Posterior vena cava (tissue), 2 donors: ENCODE measurements at regions not wholly inside any gene's neighbourhood (a gene's known extent, or its start where the extent isn't known, plus 50 kb on each side); places are given as distances from the start of the nearest gene placed in this dataset.
"Not testable (repeated sequence)": the region's sequence is repeated elsewhere in the genome, so short reads cannot be mapped to it uniquely, and the experiment has no call there.

Source experiments
- DNase-seq: peaks from one replicate; pipeline ENCODE4 v3.0.0-alpha.2; 2020; ENCODE audit warnings: low spot score
- intact Hi-C, 2 donors: fragments of 100-400 bp; cut with DNase I; formaldehyde crosslinking; loops; one replicate each; pipeline versions ENCODE4 v1.14.1 to v1.14.2; 2022 to 2023
- donor health status: DM: yes; HTN: yes; CAD: no.
- donor health status: DM: yes; HTN: yes; CAD: no.

DNA sequence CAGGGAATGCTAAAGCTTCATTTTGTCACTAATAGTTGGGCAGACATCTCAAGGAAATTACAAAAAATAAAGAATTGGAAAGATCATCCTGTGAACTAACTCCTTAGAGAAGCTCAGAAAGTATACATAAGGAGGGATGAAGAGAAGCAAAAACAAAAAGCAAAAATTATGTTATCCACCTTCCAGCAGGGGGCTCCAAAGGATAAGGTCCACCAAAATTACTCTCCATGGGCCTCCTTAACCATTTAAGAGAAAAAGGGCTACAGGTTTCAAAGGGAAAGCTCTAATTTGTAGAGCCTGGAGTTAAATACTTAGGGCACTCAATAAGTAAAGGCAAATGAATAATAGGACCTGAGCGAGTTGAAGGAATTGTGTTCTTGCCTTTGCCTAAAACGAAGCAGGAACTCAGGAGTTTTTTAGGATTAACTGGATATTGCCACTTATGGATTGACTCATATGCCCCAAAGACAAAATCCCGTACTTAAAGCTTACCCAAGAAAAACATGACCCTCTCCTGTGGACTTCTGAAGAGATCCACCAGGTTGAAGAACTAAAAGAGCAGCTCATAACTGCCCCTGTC is 1167.9 kb downstream of the DSC3 start:
- intact Hi-C loops: no loop called here
- no peak for DNase-seq

DNA sequence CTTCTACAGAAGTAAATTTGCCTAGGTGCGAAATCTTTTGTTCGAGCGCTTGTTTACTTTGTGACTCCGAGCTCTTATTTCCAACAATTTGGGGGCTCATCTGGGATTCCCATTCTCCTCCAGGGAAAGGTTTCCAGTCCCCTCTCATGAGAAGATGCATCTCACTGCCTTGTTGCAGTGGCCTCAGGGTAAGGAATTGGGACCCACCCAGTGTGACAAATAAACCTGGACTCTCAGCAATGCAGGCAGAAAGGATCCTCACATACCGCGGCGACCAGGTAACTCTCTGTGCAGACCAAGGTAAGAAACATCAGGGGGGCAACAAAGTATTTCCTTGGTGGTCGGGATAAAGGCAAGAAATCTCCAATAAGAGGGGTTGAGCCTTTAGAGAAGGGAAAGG is 1169.3 kb downstream of the DSC3 start:
- intact Hi-C loops: no loop called here

DNA sequence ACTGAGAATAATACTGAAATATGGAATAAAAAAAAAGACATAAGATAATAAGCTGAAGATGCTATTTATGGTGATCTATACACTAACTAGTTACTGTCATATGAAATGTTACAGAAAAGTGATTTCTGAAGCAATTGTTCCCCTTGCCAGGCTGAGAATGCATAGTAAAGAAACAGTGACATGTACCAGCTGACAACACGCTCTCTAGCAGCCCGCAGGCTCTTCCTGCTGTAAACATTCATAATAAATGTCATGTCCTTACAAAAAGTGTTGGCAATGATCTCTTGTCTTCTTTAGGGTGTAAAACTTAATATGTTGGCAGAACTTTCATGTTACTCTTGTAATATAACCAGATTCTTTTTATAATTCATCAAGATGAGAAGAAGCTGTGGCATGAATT is 1171.3 kb downstream of the DSC3 start:
- DNase-seq: no peak
- intact Hi-C loops: no loop called here

More for the DNA sequence above, 1169.3 kb downstream of the DSC3 start:
- peak; percentile 32 for DNase-seq

DNA sequence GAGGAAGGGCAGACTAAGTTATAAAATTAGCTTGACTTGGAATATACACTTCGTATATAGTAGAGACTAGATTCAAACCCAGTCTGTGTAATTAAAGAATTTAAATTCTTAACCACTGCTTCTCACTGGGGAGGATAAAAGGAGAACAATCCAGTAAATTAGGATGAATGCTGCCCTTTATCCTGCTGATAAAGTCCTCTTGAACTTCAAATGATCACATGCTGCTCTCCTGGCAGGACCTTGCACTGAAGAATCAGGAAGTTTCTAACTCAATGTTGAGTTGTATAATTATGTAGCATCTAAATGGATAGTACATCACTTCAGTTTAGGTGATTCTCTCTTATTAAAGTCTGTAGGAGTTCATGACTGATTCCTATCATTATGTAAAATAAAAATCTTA is 1179.7 kb downstream of the DSC3 start:
- no peak for DNase-seq

DNA sequence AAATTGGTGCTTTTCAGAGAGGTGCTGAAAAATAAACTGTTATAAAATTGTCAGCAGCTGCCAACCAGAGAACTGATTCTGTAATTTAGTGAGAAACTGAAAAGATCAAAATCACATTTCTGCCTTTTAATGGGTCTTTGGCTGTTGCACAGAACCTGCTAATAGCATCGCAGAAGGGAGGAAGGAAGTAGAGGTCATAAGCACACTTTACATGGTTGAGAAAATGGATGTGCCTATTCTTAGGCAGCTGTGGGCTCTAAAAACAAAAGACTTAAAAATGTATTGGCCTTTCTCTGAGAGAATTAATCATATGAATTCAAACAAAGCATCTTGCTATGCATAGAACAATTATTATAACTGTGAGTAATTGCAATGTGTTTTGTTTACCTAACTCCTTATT is 1186.9 kb downstream of the DSC3 start:
- intact Hi-C loops: no loop called here
- no peak for DNase-seq

More for the DNA sequence above, 1179.7 kb downstream of the DSC3 start:
- intact Hi-C loops: loop anchor here in 1 of 2 donors (10.0 kb wide), 1 partner anchor 58 kb away; no protein-coding TSS in a partner anchor

DNA sequence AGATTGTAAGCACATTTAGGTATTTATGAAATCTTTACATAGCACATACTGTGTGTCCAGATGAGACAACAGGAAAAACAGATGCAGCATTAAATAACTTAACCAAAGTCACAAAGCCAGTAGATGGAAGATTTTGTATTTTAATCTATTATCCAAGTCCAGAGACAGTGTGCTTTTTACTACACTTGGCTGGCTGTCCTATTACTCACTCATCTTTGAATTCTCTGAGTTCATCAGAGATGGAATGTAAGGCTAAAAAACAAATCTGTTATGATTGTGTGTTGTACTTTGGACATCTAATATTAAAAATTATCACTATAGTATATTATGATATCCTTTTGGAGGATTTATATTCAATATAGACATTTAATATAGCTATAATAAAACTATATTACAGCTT is 1189.4 kb downstream of the DSC3 start:
- intact Hi-C loops: no loop called here
- no peak for DNase-seq

DNA sequence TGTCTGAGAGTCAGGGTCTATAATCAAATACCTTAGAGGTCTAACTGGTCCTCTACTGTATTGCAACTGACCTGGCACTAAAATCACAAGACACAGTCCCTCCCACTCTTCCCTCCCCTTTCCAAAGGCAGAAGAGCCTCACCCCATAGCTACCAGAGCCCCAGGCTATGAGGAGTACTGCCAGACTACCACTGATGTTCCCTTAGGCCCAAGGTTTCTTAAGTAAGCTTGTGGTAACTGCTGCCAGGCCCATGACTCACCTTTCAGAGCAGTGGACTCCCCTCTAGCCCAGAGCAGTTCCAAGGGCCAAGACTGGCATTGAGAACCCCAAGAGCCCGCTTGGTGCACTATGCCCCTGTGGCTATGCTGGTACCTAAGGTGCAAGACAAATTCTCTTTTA is 1193.4 kb downstream of the DSC3 start:
- DNase-seq: no peak
- intact Hi-C loops: no loop called here

DNA sequence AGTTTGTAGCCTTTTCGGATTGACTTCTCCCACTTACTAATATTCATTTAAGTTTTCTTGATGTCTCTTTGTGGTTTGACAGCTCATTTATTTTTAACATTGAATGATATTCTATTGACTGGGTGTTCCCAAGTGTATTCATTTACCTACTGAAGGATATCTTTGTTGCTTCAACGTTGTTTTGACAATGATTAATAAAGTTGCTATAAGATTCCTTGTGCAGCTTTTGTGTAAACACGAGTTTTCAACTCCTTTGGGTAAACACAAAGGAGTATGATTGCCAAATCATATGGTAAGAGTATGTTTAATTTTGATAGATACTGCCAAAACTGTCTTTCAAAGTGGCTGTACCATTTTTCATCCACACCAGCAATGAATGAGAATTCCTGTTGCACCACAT is 1200.9 kb downstream of the DSC3 start:
- intact Hi-C loops: no loop called here

DNA sequence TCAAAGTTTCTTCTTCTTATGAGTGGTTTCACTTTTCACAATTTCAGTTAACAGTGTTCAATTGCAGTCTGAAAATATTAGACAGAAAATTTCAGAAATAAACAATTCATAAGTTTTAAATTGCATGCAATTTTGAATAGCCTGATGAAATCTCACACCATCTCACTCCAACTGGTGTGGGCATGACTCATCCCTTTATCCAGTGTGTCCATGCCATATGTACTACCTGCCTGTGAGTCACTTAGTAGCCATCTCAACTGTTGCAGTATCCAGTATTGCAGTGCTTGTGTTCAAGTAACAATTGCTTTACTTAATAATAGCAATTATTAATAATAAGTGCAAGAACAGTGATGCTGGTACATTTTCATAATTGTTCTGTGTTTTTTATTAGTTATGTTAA is 1202.5 kb downstream of the DSC3 start:
- no peak for DNase-seq
- intact Hi-C loops: no loop called here

More for the DNA sequence above, 1200.9 kb downstream of the DSC3 start:
- no peak for DNase-seq

DNA sequence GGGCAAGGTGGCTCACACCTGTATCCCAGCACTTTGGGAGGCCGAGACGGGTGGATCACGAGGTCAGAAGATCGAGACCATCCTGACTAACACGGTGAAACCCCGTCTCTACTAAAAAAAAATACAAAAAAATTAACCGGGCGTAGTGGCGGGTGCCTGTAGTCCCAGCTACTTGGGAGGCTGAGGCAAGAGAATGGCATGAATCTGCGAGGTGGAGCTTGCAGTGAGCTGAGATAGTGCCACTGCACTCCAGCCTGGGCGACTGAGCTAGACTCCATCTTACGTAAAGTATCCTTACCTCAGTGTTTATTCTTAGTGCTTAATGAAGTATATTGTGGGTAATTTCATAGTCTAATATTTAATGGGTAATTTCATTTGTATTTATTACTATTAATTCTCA is 1203.6 kb downstream of the DSC3 start:
- intact Hi-C loops, DNase-seq: not testable (repeated sequence)

DNA sequence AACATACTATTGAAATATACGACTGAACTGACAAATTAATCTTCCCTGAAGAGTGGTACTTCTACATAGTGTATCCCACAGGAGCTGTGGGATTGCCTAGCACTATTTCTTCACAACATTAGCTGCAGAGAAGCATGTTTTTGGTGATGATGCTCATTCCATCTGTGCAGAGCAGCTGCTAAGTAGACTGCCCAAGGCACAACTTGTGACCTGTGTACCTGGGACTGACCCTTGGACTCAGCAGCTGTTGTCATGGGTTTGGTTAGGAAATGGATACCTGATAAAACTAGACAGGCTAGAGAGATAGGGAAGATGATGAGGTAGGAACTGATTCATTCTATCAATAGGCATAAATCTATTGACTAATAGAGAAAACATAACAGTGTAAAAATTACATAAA is 1204.0 kb downstream of the DSC3 start:
- intact Hi-C loops: no loop called here
- DNase-seq: no peak

DNA sequence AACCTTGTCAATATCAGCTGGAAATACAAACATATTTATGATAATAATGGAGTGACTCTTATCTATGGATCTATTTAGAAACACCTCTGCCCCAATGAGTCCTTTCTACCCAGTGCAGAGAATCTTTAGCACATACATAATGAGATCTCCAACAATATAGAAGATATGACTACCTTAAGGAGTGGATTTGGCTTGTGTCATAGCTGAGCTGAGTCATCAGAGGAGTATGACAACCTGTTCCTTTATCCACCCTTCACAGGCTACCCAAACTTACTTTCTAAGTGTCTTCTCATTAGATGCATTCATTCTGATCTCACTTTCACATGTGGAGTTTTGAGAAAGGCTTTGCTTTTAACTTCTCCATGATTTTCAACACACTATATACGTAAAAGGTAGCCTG is 1218.9 kb downstream of the DSC3 start:
- no peak for DNase-seq
- intact Hi-C loops: no loop called here

DNA sequence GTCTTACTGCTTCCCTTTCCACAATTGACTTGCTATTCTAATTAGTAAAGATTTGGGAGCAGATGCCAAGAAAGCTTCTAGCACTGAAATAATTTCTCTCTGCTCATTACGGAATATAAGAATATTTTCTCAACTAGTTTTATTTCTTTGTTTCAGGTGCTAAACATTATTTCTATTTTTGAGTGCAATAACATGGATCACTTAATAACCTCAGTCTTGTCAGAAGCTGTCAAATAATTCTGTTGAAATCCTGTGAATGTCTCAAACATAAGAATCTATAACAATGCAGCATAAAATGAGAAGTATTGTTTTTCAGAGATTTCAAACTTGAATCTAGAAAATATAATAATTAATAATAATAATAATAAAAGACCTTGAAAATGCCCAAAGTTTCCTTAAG is 1221.0 kb downstream of the DSC3 start:
- DNase-seq: no peak
- intact Hi-C loops: no loop called here

DNA sequence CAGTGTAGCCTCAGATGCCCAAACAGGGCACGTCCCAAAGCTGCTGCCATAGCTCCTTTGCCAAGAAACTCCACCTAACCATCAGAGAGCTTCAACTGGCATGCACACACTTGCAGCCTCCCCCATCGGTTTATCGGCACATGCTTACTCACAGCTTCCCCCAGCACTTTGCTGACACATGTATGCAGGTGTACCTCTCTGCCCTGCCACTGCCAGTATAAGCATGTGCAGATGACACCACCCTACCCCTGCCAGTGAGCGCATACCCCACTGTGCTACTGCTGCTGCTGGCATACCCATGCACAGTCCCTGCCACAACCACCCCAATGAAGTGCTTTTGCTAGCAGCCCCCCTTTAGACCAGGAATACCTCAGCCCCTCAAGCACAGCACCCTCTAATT is 1231.0 kb downstream of the DSC3 start:
- intact Hi-C loops: no loop called here
- no peak for DNase-seq

DNA sequence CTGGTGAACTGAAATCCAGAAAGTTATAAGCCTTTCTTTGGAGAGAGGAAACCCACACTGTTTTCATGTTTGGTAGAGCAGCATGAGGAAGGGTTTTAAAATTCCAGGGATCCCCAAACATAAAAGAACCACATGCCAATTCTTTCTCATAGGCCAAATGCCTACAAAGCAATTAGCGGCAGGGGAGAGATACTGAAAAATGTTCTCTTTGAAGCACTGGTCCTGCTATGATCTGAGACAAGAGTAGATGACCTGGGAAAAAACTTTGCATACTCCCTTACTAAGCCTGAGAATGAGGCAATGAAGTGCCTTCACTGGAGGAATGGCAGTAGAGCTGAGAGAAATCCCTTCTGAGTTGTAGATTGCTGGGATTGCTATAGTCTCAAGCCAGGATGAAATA is 1261.7 kb downstream of the DSC3 start:
- intact Hi-C loops: no loop called here
- DNase-seq: no peak

DNA sequence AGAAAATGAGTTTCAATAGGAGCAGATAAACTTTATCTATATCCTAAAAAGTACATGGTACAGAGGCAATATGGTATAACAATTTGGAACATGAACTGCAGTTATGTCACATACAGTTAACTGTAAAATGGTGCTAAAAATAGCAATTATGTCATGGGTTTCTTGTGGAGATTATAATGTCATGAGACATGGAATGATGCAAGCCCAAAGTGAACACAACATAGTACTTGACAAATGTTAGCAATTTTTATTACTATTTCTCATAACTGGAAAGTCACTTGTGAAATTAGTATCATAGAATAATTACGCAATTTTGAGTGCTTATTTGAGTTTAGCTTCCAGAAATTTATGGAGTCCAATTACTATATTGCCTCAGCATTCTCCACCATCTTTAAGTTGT is 1263.4 kb downstream of the DSC3 start:
- DNase-seq: no peak
- intact Hi-C loops: no loop called here

DNA sequence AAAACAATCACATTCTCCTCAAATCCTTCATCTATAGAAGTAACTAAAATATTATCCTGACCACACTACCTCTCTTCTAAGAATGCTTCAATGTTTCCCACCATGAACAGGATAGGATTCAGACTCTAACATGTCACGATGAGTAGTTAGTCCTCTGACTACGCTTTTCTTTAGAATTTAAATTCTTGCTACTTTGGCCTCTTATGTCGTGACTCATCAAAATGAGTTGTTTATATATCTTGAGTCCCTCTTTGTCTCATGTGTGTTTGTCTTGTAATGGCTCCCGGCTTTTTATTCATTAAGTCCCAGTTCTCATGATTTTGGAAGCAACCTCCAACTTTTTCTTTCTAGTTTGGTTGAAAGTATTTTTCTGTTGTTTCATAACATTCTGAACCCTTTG is 1289.2 kb downstream of the DSC3 start:
- intact Hi-C loops: no loop called here
- DNase-seq: no peak

DNA sequence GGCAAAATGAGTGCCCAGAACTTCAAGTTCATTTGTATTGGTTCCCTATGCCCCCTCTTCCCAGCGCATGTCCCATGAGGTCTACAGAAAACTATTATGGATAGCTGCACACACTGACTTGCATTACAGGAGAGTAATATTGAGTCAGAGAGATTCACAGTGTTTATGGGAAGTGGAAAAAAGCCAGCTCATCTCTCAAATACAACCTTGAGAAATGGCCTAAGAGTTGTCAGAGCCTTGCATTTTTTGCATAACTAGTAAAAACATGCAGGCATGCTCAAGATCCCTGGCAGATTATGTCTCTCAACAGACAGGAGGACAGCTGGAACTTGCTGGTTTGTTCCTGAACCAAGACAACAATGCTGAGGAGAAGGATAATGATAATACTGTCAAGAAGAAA is 1292.8 kb downstream of the DSC3 start:
- intact Hi-C loops: no loop called here
- DNase-seq: no peak

DNA sequence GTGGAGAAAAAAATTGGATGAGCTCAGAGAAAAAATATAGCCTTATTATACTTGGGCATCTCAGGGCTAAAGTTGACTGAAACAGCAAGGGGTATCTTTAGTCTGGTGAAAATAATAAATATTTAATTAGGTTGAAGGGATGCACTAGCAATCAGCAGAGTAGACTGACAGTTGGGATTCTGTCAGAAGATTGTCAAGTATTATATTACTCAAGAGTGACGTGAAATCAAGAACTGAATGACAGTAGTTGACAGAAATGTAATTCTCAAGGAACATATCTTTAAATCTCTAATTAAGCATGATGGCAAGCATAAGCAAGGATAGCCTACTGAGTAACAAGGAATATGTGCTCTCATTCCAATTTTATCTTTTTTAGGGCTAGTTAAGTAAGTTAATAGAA is 1301.1 kb downstream of the DSC3 start:
- intact Hi-C loops: no loop called here
- no peak for DNase-seq

DNA sequence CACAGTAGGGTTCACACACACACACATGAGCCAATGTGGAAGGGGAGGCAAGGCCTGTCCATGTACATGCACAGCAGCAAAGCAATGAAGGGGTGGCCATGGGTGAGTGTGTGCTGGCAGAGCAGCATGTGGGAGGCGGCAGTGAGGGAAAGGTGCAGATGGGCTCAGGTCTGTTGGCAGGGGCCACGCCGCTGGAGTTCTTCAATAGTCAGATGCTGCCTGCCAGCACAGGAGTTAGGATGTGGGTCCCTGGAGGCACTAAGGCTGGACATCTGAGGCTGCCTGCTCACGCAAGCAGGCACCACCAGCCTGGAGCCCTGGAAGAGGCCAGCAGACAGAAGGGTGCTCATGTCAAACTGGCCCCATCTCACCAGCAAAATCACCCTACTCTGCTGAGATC is 1304.9 kb downstream of the DSC3 start:
- intact Hi-C loops: no loop called here
- DNase-seq: no peak

DNA sequence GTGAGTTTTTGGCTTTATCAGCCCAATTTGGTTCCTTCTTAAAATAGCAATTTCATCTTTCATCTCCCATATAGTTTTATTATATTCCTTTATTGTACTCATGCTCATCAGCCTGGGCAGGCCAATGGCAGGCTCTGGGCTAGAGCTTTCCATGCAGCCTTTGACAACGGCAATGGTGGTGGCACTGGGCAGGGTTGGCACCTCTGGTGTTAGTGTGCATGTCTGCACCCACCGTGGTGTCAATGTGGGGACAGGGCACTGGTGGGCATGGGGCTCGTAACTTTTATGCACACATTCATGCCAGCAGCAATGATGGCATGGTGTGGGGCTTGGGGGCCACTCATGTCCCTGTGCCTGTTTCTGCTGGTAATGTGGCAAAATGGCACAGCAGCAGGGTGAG is 1305.4 kb downstream of the DSC3 start:
- intact Hi-C loops: no loop called here

DNA sequence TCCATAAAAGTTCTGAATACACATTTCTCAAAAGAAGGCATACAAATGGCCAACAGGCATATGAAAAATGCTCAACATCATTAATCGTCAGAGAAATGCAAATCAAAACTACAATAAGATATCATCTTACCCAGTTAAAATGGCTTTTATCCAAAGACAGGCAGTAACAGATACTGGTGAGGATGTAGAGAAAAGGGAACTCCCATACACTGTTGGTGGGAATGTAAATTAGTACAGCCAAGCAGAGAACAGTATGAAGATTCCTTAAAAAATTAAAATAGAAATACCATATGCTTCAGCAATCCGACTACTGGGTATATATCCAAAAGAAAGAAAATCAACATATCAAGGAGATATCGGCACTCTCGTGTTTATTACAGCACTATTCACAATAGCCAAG is 1312.5 kb downstream of the DSC3 start:
- DNase-seq: no peak
- intact Hi-C loops: no loop called here

More for the DNA sequence above, 1305.4 kb downstream of the DSC3 start:
- no peak for DNase-seq
